ENCODE measurements at regions not wholly inside any gene's neighbourhood (a gene's known extent, or its start where the extent isn't known, plus 50 kb on each side); places are given as distances from the start of the nearest gene placed in this dataset.
A peak's percentile ranks its signal among the peaks of the same experiment; 100 is the strongest.

DNA sequence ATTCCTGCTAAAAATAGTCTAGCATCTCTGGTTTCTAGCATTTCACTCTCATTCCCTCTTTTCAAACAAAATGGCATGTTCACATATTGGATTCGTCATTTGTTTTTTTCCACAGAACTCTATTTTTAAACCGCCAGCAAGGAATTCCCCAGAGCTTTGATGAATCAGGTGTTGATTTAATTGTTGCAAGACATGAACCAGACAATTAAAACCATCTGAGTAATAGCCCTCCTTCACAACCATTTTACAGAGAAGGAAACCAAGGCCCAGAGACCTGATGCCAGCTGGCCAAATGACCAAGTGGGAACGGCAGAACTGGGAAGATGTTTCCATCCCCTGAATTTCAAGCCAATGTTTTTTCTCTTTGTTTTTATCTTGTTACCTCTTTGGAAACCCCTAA lies 167.0 kb downstream of the CAAP1 start:
- Mint-ChIP-seq H3K36me3 (ENCODE audit: low read depth) (no peaks in the 10 kb centered on the region), H3K9me3 (ENCODE audit: low read depth) (peaks cover 2% of the 10 kb centered on the region), H3K27ac (ENCODE audit: unreplicated experiment) (no peak overlapping the region), H3K4me1 (ENCODE audit: low read depth) (peaks cover 8% of the 10 kb centered on the region), H3K27me3 (ENCODE audit: low read depth) (peaks cover 45% of the 10 kb centered on the region), H3K4me3 (ENCODE audit: unreplicated experiment) (no peak overlapping the region)
- DNase-seq (ENCODE audit: low spot score) = no peak
- TF ChIP-seq, protein P1, sequence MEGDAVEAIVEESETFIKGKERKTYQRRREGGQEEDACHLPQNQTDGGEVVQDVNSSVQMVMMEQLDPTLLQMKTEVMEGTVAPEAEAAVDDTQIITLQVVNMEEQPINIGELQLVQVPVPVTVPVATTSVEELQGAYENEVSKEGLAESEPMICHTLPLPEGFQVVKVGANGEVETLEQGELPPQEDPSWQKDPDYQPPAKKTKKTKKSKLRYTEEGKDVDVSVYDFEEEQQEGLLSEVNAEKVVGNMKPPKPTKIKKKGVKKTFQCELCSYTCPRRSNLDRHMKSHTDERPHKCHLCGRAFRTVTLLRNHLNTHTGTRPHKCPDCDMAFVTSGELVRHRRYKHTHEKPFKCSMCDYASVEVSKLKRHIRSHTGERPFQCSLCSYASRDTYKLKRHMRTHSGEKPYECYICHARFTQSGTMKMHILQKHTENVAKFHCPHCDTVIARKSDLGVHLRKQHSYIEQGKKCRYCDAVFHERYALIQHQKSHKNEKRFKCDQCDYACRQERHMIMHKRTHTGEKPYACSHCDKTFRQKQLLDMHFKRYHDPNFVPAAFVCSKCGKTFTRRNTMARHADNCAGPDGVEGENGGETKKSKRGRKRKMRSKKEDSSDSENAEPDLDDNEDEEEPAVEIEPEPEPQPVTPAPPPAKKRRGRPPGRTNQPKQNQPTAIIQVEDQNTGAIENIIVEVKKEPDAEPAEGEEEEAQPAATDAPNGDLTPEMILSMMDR (IDR thresholded peaks at IDR 0.05) = no peak

DNA sequence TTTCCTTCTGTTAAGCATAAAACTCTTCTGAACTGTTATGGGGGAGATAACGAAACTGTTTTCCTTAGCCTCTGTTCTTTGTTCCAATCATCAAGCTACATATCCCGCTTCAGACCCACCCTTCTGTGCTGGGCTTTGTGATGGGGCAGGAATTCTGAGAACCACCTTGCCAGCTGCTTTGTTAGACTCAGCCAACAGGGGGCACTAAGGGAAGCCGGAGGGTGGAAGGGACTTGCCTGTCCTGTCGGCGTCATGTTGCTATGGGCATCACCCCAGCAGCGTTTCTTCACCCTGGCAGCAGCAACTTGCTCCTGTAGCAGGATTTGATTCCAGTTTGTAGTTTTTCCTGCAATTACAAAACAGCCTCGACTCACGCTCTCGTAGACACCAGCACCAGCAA lies 169.1 kb downstream of the CAAP1 start:
- DNase-seq (ENCODE audit: low spot score) = no peak
- no peak overlapping the region for H3K27ac Mint-ChIP-seq (ENCODE audit: unreplicated experiment)
- H3K4me3 Mint-ChIP-seq (ENCODE audit: unreplicated experiment) = no peak overlapping the region
- H3K9me3 Mint-ChIP-seq (ENCODE audit: low read depth) = no peaks in the 10 kb centered on the region
- no peaks in the 10 kb centered on the region for H3K36me3 Mint-ChIP-seq (ENCODE audit: low read depth)
- peaks cover 46% of the 10 kb centered on the region for H3K27me3 Mint-ChIP-seq (ENCODE audit: low read depth)
- H3K4me1 Mint-ChIP-seq (ENCODE audit: low read depth) = peaks cover 8% of the 10 kb centered on the region
- TF ChIP-seq, protein P1 (IDR thresholded peaks at IDR 0.05) = peak; percentile 62

DNA sequence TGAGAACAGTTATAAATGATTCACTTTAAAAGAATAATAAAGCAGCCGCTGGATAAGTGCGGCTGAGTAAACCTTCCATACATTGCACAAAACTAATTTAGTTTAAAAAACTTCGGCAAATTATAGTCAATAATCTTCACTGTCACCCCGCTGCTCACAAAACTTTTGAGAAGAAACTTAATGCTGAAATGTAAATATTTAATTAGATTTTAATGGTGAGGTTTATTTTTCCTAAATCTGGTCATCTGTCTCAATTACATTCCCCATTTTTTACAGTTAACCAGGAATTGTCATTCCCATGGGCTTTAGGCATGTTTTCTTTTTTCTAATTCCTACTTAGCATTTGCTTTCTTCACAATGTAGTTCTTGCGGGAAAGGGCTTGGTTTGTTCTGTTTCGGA lies 169.8 kb downstream of the CAAP1 start:
- Mint-ChIP-seq H3K9me3 (ENCODE audit: low read depth) (no peaks in the 10 kb centered on the region), H3K27ac (ENCODE audit: unreplicated experiment) (no peak overlapping the region), H3K27me3 (ENCODE audit: low read depth) (peaks cover 46% of the 10 kb centered on the region), H3K4me1 (ENCODE audit: low read depth) (peaks cover 8% of the 10 kb centered on the region), H3K36me3 (ENCODE audit: low read depth) (no peaks in the 10 kb centered on the region), H3K4me3 (ENCODE audit: unreplicated experiment) (no peak overlapping the region)
- no peak for DNase-seq (ENCODE audit: low spot score)
- TF ChIP-seq, protein P1 (IDR thresholded peaks at IDR 0.05) = no peak

DNA sequence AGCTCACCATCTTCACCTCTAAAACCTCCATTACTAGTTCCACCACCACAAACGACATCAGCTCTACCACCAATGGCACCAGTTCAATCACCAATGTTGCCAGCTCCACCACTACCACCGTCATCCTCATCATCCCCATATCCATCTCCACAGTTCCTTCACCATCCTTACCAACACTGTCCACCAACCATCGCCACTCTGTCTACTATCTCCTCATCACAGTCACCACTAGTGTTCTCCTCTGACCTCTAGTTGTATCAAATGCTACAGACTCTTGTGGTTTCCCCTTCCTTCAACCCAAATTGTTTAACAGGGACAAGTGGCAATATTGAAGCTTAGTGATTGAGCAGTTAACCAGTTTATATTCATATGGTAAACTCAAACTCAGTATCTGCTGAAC lies 182.6 kb downstream of the CAAP1 start:
- Mint-ChIP-seq H3K36me3 (ENCODE audit: low read depth) (no peaks in the 10 kb centered on the region), H3K4me1 (ENCODE audit: low read depth) (no peaks in the 10 kb centered on the region), H3K9me3 (ENCODE audit: low read depth) (no peaks in the 10 kb centered on the region), H3K27ac (ENCODE audit: unreplicated experiment) (no peak overlapping the region), H3K4me3 (ENCODE audit: unreplicated experiment) (no peak overlapping the region), H3K27me3 (ENCODE audit: low read depth) (peaks cover 31% of the 10 kb centered on the region)
- TF ChIP-seq, protein P1 (IDR thresholded peaks at IDR 0.05) = no peak
- no peak for DNase-seq (ENCODE audit: low spot score)

DNA sequence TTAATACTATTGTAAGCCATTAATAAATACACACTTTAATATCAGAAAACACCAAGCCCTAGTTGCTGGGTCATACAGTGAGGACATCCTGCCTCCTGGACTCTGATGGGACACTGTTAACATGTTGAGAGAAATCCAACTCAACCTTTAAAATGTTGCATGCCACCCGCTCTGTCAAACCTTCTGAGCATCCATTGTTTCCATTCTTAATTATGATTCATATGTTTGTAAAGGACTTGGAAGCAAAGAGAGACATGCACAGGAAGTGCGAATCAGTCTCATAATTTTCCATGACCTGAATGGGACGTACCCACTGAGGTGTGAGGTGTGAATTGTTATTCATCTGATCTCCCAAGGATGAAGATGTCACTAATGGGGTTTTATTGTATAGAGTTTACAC lies 186.4 kb downstream of the CAAP1 start:
- no peaks in the 10 kb centered on the region for H3K9me3 Mint-ChIP-seq (ENCODE audit: low read depth)
- TF ChIP-seq, protein P1 (IDR thresholded peaks at IDR 0.05) = no peak
- H3K4me1 Mint-ChIP-seq (ENCODE audit: low read depth) = no peaks in the 10 kb centered on the region
- H3K36me3 Mint-ChIP-seq (ENCODE audit: low read depth) = no peaks in the 10 kb centered on the region
- DNase-seq (ENCODE audit: low spot score) = no peak
- H3K4me3 Mint-ChIP-seq (ENCODE audit: unreplicated experiment) = no peak overlapping the region
- no peak overlapping the region for H3K27ac Mint-ChIP-seq (ENCODE audit: unreplicated experiment)
- H3K27me3 Mint-ChIP-seq (ENCODE audit: low read depth) = peaks cover 24% of the 10 kb centered on the region
